IMR-90 (cell line): ENCODE measurements at regions not wholly inside any gene's neighbourhood (a gene's known extent, or its start where the extent isn't known, plus 50 kb on each side); places are given as distances from the start of the nearest gene placed in this dataset.

ENCODE experiments used
- ATAC-seq: fragments of 200-7000 bp; cut with Tn5 transposase; 2 replicates; pipeline ENCODE4 v1.9.1; 2020; ENCODE audit warnings: low read depth, mild to moderate bottlenecking, moderate library complexity
- BruUV-seq: library from RNA; stranded (reverse); fragments of 400-500 nt; replicated peaks from 2 replicates; lab custom pipeline; 2021; lab: Mats Ljungman, UMichigan
- CTCF ChIA-PET: fragments of 300-600 bp; formaldehyde crosslinking; extraction: SDS; loops from one replicate; lab custom pipeline; 2021; ENCODE audit warnings: antibody characterized with exemption; lab: Yijun Ruan, JAX
- POLR2A ChIA-PET: fragments of 300-600 bp; sonication (Branson Sonifier 250); formaldehyde crosslinking; loops from one replicate; lab custom pipeline; 2022; ENCODE audit warnings: antibody characterized with exemption; ENCODE audit not compliant: unreplicated experiment; lab: Charles Lee
- DNase-seq: peaks from one replicate; pipeline ENCODE4 v3.0.0; 2013
- H2AFZ ChIP-seq: replicated peaks from 2 replicates; pipeline ENCODE3; 2013; ENCODE audit warnings: low read length, mild to moderate bottlenecking; ENCODE audit not compliant: poor library complexity
- H2AK5ac ChIP-seq: 2 replicates; pipeline ENCODE4 v1.6.1; 2013; ENCODE audit warnings: low read depth, low read length, inconsistent platforms
- H2AK9ac ChIP-seq: replicated peaks from 2 replicates; pipeline ENCODE3; 2013; ENCODE audit warnings: mild to moderate bottlenecking, low read depth, low read length, moderate library complexity; ENCODE audit not compliant: poor library complexity
- H2BK120ac ChIP-seq: 2 replicates; pipeline ENCODE4 v1.6.1; 2013; ENCODE audit warnings: low read depth, low read length, inconsistent platforms
- H2BK15ac ChIP-seq: 3 replicates; pipeline ENCODE4 v1.6.1; 2013; ENCODE audit warnings: low read depth, low read length, inconsistent platforms
- H2BK20ac ChIP-seq: 2 replicates; pipeline ENCODE4 v1.6.1; 2013; ENCODE audit warnings: low read depth, mild to moderate bottlenecking, inconsistent platforms, low read length, moderate library complexity
- H2BK5ac ChIP-seq: 2 replicates; pipeline ENCODE4 v1.6.1; 2013; ENCODE audit warnings: mild to moderate bottlenecking, low read depth, low read length, inconsistent platforms; ENCODE audit not compliant: poor library complexity, severe bottlenecking
- H3K14ac ChIP-seq: replicated peaks from 2 replicates; pipeline ENCODE4 v1.6.1; 2013; ENCODE audit warnings: low read depth, low read length, inconsistent platforms
- H3K18ac ChIP-seq: 2 replicates; pipeline ENCODE4 v1.6.1; 2013; ENCODE audit warnings: low read depth, low read length, control low read depth
- H3K23ac ChIP-seq: 2 replicates; pipeline ENCODE4 v1.6.1; 2013; ENCODE audit warnings: low read depth, low read length, inconsistent platforms
- H3K27ac ChIP-seq: 2 replicates; pipeline ENCODE4 v1.5.1; 2013; ENCODE audit warnings: mild to moderate bottlenecking, control low read depth, low read length; ENCODE audit not compliant: insufficient read depth
- H3K27me3 ChIP-seq: 2 replicates; pipeline ENCODE4 v1.6.1; 2013; ENCODE audit warnings: low read length; ENCODE audit not compliant: control insufficient read depth, insufficient read depth
- H3K36me3 ChIP-seq: 2 replicates; pipeline ENCODE4 v1.6.1; 2013; ENCODE audit warnings: low read length, mixed read lengths; ENCODE audit not compliant: control insufficient read depth, insufficient read depth
- H3K4ac ChIP-seq: 2 replicates; pipeline ENCODE4 v1.6.1; 2013; ENCODE audit warnings: low read depth, low read length, inconsistent platforms
- H3K4me1 ChIP-seq: 2 replicates; pipeline ENCODE4 v1.6.1; 2013; ENCODE audit warnings: low read length, mixed read lengths; ENCODE audit not compliant: control insufficient read depth, insufficient read depth
- H3K4me2 ChIP-seq: 2 replicates; pipeline ENCODE4 v1.6.1; 2013; ENCODE audit warnings: low read depth, mild to moderate bottlenecking, control low read depth, low read length, moderate library complexity
- H3K4me3 ChIP-seq: 2 replicates; pipeline ENCODE4 v1.5.1; 2013; ENCODE audit warnings: low read depth, mild to moderate bottlenecking, control low read depth, low read length, moderate library complexity; ENCODE audit not compliant: insufficient read depth
- H3K56ac ChIP-seq: 2 replicates; pipeline ENCODE4 v1.6.1; 2013; ENCODE audit warnings: low read length, inconsistent platforms; ENCODE audit not compliant: insufficient read depth; ENCODE audit errors: extremely low read depth
- H3K79me1 ChIP-seq, 2 experiments: 2 replicates each; pipeline ENCODE4 v1.6.1; 2013; ENCODE audit warnings: low read length in 2 of 2, inconsistent platforms in 1 of 2, low read depth in 1 of 2
- H3K9ac ChIP-seq: 2 replicates; pipeline ENCODE4 v1.6.1; 2013; ENCODE audit warnings: low read depth, low read length, control low read depth
- H3K9me1 ChIP-seq: 2 replicates; pipeline ENCODE4 v1.6.1; 2013; ENCODE audit warnings: low read length, inconsistent platforms; ENCODE audit not compliant: insufficient read depth
- H3K9me3 ChIP-seq: 2 replicates; pipeline ENCODE4 v1.6.1; 2013; ENCODE audit warnings: low read length; ENCODE audit not compliant: control insufficient read depth, insufficient read depth
- H4K20me1 ChIP-seq: 2 replicates; pipeline ENCODE4 v1.6.1; 2013; ENCODE audit warnings: low read length, inconsistent platforms; ENCODE audit not compliant: insufficient read depth
- H4K5ac ChIP-seq: 2 replicates; pipeline ENCODE4 v1.6.1; 2013; ENCODE audit warnings: mild to moderate bottlenecking, low read depth, low read length, control low read depth
- H4K8ac ChIP-seq, 2 experiments: 2 replicates each; pipeline ENCODE4 v1.6.1; 2013; ENCODE audit warnings: low read depth in 2 of 2, low read length in 2 of 2, control low read depth in 1 of 2, inconsistent platforms in 1 of 2
- H4K91ac ChIP-seq: 2 replicates; pipeline ENCODE4 v1.6.1; 2013; ENCODE audit warnings: low read depth, low read length, inconsistent platforms; ENCODE audit not compliant: insufficient read depth
- BHLHE40 ChIP-seq: fragments of 150-350 bp; IDR thresholded peaks from 2 replicates; pipeline ENCODE4 v1.6.1; 2016; ENCODE audit warnings: mild to moderate bottlenecking, low read depth, low read length
- CEBPB ChIP-seq: IDR thresholded peaks from 2 replicates; pipeline ENCODE4 v1.6.1; 2012; ENCODE audit warnings: low read depth, low read length, improper control_type of control experiment
- CHD1 ChIP-seq: IDR thresholded peaks from 2 replicates; pipeline ENCODE4 v1.6.1; 2012; ENCODE audit warnings: low read depth, low read length, improper control_type of control experiment
- FOS ChIP-seq: fragments of 150-350 bp; IDR thresholded peaks from 2 replicates; pipeline ENCODE4 v1.6.1; 2016; ENCODE audit warnings: low read depth, low read length
- MAZ ChIP-seq: IDR thresholded peaks from 2 replicates; pipeline ENCODE4 v1.6.1; 2012; ENCODE audit warnings: low read depth, mild to moderate bottlenecking, low read length, improper control_type of control experiment, moderate library complexity, borderline replicate concordance
- MXI1 ChIP-seq: IDR thresholded peaks from 2 replicates; pipeline ENCODE4 v1.6.1; 2012; ENCODE audit warnings: low read depth, mild to moderate bottlenecking, low read length, moderate library complexity, borderline replicate concordance
- NFE2L2 ChIP-seq: fragments of 150-350 bp; IDR thresholded peaks from 2 replicates; pipeline ENCODE4 v1.6.1; 2016; ENCODE audit warnings: low read depth, mild to moderate bottlenecking, low read length
- POLR2A ChIP-seq: IDR thresholded peaks from 2 replicates; pipeline ENCODE4 v1.6.1; 2012; ENCODE audit warnings: mild to moderate bottlenecking, low read depth, low read length
- RAD21 ChIP-seq: IDR thresholded peaks from 2 replicates; pipeline ENCODE4 v1.6.1; 2012; ENCODE audit warnings: low read length, improper control_type of control experiment
- RCOR1 ChIP-seq: IDR thresholded peaks from 2 replicates; pipeline ENCODE4 v1.6.1; 2012; ENCODE audit warnings: mild to moderate bottlenecking, low read length, improper control_type of control experiment; ENCODE audit not compliant: insufficient replicate concordance
- RFX5 ChIP-seq: IDR thresholded peaks from 2 replicates; pipeline ENCODE4 v1.8.0; 2012; ENCODE audit warnings: low read depth, mild to moderate bottlenecking, low read length, moderate library complexity
- SMC3 ChIP-seq: fragments of 150-350 bp; IDR thresholded peaks from 2 replicates; pipeline ENCODE4 v1.6.1; 2016; ENCODE audit warnings: low read depth, mild to moderate bottlenecking, antibody characterized with exemption, low read length, moderate library complexity
- dilution Hi-C: fragments of 300-500 bp; cut with HindIII; formaldehyde crosslinking; loops from one replicate; pipeline ENCODE4 v1.14.3; 2018; ENCODE audit warnings: low sequenced_read_pairs; ENCODE audit not compliant: unreplicated experiment
- in situ Hi-C: fragments of 300-500 bp; cut with MboI; formaldehyde crosslinking; loops from 3 replicates; pipeline ENCODE4 v1.14.3; 2019; ENCODE audit warnings: low sequenced_read_pairs, inconsistent platforms, mixed read lengths
- intact Hi-C: fragments of 100-400 bp; cut with micrococcal nuclease; formaldehyde crosslinking; loops from 2 replicates; pipeline ENCODE4 v1.10.0; 2022
- TF ChIP-seq, protein P1 (sequence below): fragments of 150-350 bp; IDR thresholded peaks from 2 replicates; pipeline ENCODE4 v1.6.1; 2017; ENCODE audit warnings: mild to moderate bottlenecking, antibody characterized with exemption, low read length, low read depth
- TF ChIP-seq, protein P2 (sequence below): conservative IDR thresholded peaks from 2 replicates; pipeline ENCODE4 v1.5.1; 2012; ENCODE audit warnings: mild to moderate bottlenecking, low read depth, low read length, improper control_type of control experiment
- TF ChIP-seq, protein P3 (sequence below): fragments of 150-350 bp; IDR thresholded peaks from 2 replicates; pipeline ENCODE4 v1.6.1; 2016; ENCODE audit warnings: low read depth, mild to moderate bottlenecking, low read length, moderate library complexity, borderline replicate concordance

DNA sequence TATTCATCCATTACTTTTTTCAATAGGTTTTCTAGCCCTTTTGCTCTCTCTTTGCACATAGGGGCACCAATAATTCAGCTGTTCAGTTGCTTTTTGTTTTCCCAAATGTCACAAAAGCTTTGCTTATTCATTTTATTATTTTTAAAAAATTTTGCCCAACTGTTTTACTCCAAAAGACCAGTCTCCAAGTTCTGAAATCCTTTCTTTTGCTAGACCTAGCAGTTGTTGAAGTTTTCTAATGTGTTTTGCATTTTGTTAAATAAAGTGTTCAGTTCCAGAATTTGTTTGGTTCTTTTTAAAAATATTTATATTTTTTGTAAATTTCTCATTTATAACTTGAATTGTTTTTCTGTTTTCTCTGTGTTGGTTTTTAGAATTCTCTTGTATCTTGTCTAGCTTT is 1227.3 kb downstream of the ROBO2 start:
- POLR2A ChIA-PET: no interaction called here
- Histone ChIP-seq H3K23ac (no peak overlapping the region), H2AFZ (no peak overlapping the region), H3K9me1 (no peaks in the 10 kb centered on the region), H4K5ac (no peak overlapping the region), H4K91ac (no peak overlapping the region), H2BK120ac (no peak overlapping the region), H2BK15ac (no peak overlapping the region), H3K4me3 (no peak overlapping the region), H3K4me1 (no peaks in the 10 kb centered on the region), H3K56ac (no peak overlapping the region), H3K4ac (no peak overlapping the region), H3K9ac (no peak overlapping the region), H3K4me2 (no peak overlapping the region), H3K79me1 (no peaks in the 10 kb centered on the region), H4K8ac (no peak overlapping the region), H4K20me1 (no peaks in the 10 kb centered on the region), H3K9me3 (peaks cover 5% of the 10 kb centered on the region; the same call in 1 of the 2 replicates), H3K18ac (no peak overlapping the region), H2BK5ac (no peak overlapping the region), H2BK20ac (no peak overlapping the region), H3K27me3 (no peaks in the 10 kb centered on the region), H2AK5ac (no peak overlapping the region), H3K14ac (no peak overlapping the region), H3K36me3 (no peaks in the 10 kb centered on the region), H2AK9ac (no peak overlapping the region), H3K27ac (no peak overlapping the region)
- CTCF ChIA-PET: no interaction called here
- no TSS peak for BruUV-seq
- DNase-seq (no peak), ATAC-seq (no peak)
- intact Hi-C loops: no loop called here
- TF ChIP-seq RFX5 (no peak), RAD21 (no peak), BHLHE40 (no peak), CHD1 (no peak), SMC3 (no peak), FOS (no peak), MXI1 (no peak), POLR2A (no peak), CEBPB (no peak), MAZ (no peak), RCOR1 (no peak), NFE2L2 (no peak)
- TF ChIP-seq, protein P1, sequence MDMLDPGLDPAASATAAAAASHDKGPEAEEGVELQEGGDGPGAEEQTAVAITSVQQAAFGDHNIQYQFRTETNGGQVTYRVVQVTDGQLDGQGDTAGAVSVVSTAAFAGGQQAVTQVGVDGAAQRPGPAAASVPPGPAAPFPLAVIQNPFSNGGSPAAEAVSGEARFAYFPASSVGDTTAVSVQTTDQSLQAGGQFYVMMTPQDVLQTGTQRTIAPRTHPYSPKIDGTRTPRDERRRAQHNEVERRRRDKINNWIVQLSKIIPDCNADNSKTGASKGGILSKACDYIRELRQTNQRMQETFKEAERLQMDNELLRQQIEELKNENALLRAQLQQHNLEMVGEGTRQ: no peak
- TF ChIP-seq, protein P2, sequence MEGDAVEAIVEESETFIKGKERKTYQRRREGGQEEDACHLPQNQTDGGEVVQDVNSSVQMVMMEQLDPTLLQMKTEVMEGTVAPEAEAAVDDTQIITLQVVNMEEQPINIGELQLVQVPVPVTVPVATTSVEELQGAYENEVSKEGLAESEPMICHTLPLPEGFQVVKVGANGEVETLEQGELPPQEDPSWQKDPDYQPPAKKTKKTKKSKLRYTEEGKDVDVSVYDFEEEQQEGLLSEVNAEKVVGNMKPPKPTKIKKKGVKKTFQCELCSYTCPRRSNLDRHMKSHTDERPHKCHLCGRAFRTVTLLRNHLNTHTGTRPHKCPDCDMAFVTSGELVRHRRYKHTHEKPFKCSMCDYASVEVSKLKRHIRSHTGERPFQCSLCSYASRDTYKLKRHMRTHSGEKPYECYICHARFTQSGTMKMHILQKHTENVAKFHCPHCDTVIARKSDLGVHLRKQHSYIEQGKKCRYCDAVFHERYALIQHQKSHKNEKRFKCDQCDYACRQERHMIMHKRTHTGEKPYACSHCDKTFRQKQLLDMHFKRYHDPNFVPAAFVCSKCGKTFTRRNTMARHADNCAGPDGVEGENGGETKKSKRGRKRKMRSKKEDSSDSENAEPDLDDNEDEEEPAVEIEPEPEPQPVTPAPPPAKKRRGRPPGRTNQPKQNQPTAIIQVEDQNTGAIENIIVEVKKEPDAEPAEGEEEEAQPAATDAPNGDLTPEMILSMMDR: no peak
- TF ChIP-seq, protein P3, sequence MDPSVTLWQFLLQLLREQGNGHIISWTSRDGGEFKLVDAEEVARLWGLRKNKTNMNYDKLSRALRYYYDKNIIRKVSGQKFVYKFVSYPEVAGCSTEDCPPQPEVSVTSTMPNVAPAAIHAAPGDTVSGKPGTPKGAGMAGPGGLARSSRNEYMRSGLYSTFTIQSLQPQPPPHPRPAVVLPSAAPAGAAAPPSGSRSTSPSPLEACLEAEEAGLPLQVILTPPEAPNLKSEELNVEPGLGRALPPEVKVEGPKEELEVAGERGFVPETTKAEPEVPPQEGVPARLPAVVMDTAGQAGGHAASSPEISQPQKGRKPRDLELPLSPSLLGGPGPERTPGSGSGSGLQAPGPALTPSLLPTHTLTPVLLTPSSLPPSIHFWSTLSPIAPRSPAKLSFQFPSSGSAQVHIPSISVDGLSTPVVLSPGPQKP: no peak
- in situ Hi-C loops: loop anchor here (25.0 kb wide), 1 partner anchor 770 kb away; no protein-coding TSS in a partner anchor
- dilution Hi-C loops: no loop called here
